ENCODE measurements at regions not wholly inside any gene's neighbourhood (a gene's known extent, or its start where the extent isn't known, plus 50 kb on each side); places are given as distances from the start of the nearest gene placed in this dataset.

DNA sequence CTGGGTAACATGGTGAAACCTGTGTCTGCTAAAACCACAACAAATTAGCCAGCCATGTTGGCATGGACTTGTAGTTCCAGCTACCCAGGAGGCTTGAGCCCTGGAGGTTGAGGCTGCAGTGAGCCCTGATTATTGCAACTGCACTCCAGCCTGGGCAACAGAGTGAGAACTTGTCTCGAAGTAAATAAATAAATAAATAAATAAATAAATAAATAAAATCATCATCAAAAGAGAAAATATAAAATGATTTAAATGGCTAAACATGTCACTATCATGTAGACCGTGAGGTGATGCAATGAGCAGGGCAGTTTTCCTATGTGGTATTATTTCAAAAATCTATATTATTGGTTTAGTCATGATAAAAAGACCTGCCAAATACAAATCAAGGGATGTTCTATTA is 2074.3 kb downstream of the PCDH9 start:
- no peaks in the 10 kb centered on the region for H3K9me3 ChIP-seq (ENCODE audit: low read depth)
- DNase-seq (ENCODE audit: low read depth in 1 of 2, low spot score in 1 of 2) = no peak
- H3K4me3 ChIP-seq = no peak overlapping the region
- H3K36me3 ChIP-seq = no peaks in the 10 kb centered on the region
- no peak for TF ChIP-seq CTCF (IDR thresholded peaks at IDR 0.05; ENCODE audit: low read depth, low read length)
- H3K27me3 ChIP-seq = no peaks in the 10 kb centered on the region
- H3K27ac ChIP-seq = no peak overlapping the region
- H3K4me1 ChIP-seq (ENCODE audit: low read depth) = no peaks in the 10 kb centered on the region

DNA sequence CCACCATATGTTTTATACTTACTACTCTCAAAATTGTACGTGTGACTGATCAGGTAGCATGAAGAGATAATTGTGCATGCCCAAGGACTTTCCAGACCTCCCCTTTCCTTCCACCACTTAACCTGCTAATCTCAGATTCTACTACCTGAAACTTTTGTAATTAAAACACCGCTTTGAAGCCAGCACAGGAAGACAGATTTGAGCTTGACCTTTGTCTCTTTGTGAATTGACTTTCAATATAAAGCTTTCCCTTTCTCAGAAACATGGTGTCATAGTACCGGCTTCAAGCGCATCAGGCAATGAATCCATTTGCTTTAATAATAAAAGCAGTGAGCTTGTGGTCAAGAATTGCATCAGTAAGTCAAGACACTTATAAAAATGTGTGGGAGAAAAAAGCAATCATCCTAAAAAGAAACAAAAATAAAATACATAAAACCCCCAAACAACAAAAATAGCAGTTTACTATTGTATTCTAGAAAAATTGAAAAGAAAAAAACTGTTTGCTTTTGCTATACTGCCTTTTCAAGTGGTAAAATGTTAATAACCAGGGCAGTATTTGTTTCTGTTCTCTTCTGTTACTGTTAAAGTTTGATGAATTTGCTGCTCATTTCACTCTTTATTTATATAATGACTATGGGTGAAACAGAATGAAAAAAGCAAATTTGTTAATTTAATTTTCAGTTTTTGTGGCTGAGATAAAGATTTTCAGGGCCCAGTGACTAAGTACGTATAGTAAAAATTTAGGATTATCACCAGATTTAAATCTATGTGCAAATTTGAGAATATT is 2075.3 kb downstream of the PCDH9 start:
- no peak for DNase-seq (ENCODE audit: low read depth in 1 of 2, low spot score in 1 of 2)
- H3K27me3 ChIP-seq = no peaks in the 10 kb centered on the region
- TF ChIP-seq CTCF (IDR thresholded peaks at IDR 0.05; ENCODE audit: low read depth, low read length) = no peak
- no peaks in the 10 kb centered on the region for H3K4me1 ChIP-seq (ENCODE audit: low read depth)
- no peak overlapping the region for H3K27ac ChIP-seq
- no peaks in the 10 kb centered on the region for H3K9me3 ChIP-seq (ENCODE audit: low read depth)
- no peaks in the 10 kb centered on the region for H3K36me3 ChIP-seq
- H3K4me3 ChIP-seq = no peak overlapping the region

GRCh38 chr13:65149687-65150086 is 2080.4 kb downstream of the PCDH9 start:
- DNase-seq (ENCODE audit: low read depth in 1 of 2, low spot score in 1 of 2) = no peak

GRCh38 chr13:65143920-65144319 is 2086.2 kb downstream of the PCDH9 start:
- Histone ChIP-seq H3K4me1 (ENCODE audit: low read depth) (no peaks in the 10 kb centered on the region), H3K9me3 (ENCODE audit: low read depth) (no peaks in the 10 kb centered on the region), H3K36me3 (no peaks in the 10 kb centered on the region), H3K27me3 (no peaks in the 10 kb centered on the region), H3K27ac (no peak overlapping the region), H3K4me3 (no peak overlapping the region)
- DNase-seq (ENCODE audit: low read depth in 1 of 2, low spot score in 1 of 2) = no peak
- no peak for TF ChIP-seq CTCF (IDR thresholded peaks at IDR 0.05; ENCODE audit: low read depth, low read length)

More at GRCh38 chr13:65149687-65150086, 2080.4 kb downstream of the PCDH9 start:
- H3K27me3 ChIP-seq = no peaks in the 10 kb centered on the region
- no peaks in the 10 kb centered on the region for H3K9me3 ChIP-seq (ENCODE audit: low read depth)
- H3K36me3 ChIP-seq = no peaks in the 10 kb centered on the region
- no peak overlapping the region for H3K27ac ChIP-seq
- H3K4me1 ChIP-seq (ENCODE audit: low read depth) = no peaks in the 10 kb centered on the region
- H3K4me3 ChIP-seq = no peak overlapping the region
- TF ChIP-seq CTCF (IDR thresholded peaks at IDR 0.05; ENCODE audit: low read depth, low read length) = no peak

GRCh38 chr13:65133094-65133493 is 2097.0 kb downstream of the PCDH9 start:
- no peak overlapping the region for H3K27ac ChIP-seq
- H3K4me3 ChIP-seq = no peak overlapping the region
- no peak for DNase-seq (ENCODE audit: low read depth in 1 of 2, low spot score in 1 of 2)
- H3K4me1 ChIP-seq (ENCODE audit: low read depth) = no peaks in the 10 kb centered on the region
- H3K9me3 ChIP-seq (ENCODE audit: low read depth) = no peaks in the 10 kb centered on the region
- TF ChIP-seq CTCF (IDR thresholded peaks at IDR 0.05; ENCODE audit: low read depth, low read length) = no peak
- H3K27me3 ChIP-seq = no peaks in the 10 kb centered on the region
- no peaks in the 10 kb centered on the region for H3K36me3 ChIP-seq
